MM.1S (cell line): ENCODE measurements at regions not wholly inside any gene's neighbourhood (a gene's known extent, or its start where the extent isn't known, plus 50 kb on each side); places are given as distances from the start of the nearest gene placed in this dataset.

Experiments used
- DNase-seq: peaks from one replicate; pipeline ENCODE4 v3.0.0-alpha.2; 2015
- H2AFZ ChIP-seq: fragments of 300-600 bp; sonication (generic); 2 replicates; pipeline ENCODE4 v1.6.0; 2016; ENCODE audit warnings: antibody characterized with exemption, low read length
- H3F3A ChIP-seq: fragments of 300-600 bp; sonication (generic); 2 replicates; pipeline ENCODE4 v1.6.1; 2016; ENCODE audit warnings: mild to moderate bottlenecking, antibody characterized with exemption, low read length, moderate library complexity, mixed read lengths; ENCODE audit not compliant: insufficient read depth
- H3K27ac ChIP-seq: fragments of 300-600 bp; sonication (generic); 2 replicates; pipeline ENCODE4 v1.5.1; 2016; ENCODE audit warnings: mild to moderate bottlenecking, low read length
- H3K27me3 ChIP-seq: fragments of 300-600 bp; sonication (generic); replicated peaks from 2 replicates; pipeline ENCODE4 v1.6.0; 2016; ENCODE audit warnings: low read length; ENCODE audit not compliant: insufficient read depth
- H3K36me3 ChIP-seq: fragments of 300-600 bp; sonication (generic); replicated peaks from 2 replicates; pipeline ENCODE4 v1.6.1; 2016; ENCODE audit warnings: mild to moderate bottlenecking, low read length, mixed read lengths; ENCODE audit not compliant: insufficient read depth
- H3K4me1 ChIP-seq: fragments of 300-600 bp; sonication (generic); 2 replicates; pipeline ENCODE4 v1.6.1; 2016; ENCODE audit warnings: low read length, mixed read lengths
- H3K4me2 ChIP-seq: fragments of 300-600 bp; sonication (generic); 2 replicates; pipeline ENCODE4 v1.6.0; 2016; ENCODE audit warnings: low read depth, low read length
- H3K4me3 ChIP-seq: fragments of 300-600 bp; sonication (generic); 2 replicates; pipeline ENCODE4 v1.5.1; 2016; ENCODE audit warnings: low read length, mixed read lengths
- H3K79me2 ChIP-seq: fragments of 300-600 bp; sonication (generic); 2 replicates; pipeline ENCODE4 v1.6.1; 2016; ENCODE audit warnings: mixed run types, low read length, mixed read lengths
- H3K9ac ChIP-seq: fragments of 300-600 bp; sonication (generic); 2 replicates; pipeline ENCODE4 v1.6.1; 2016; ENCODE audit warnings: low read length, mixed read lengths
- H3K9me2 ChIP-seq: fragments of 300-600 bp; sonication (generic); replicated peaks from 2 replicates; pipeline ENCODE4 v1.6.1; 2016; ENCODE audit warnings: mild to moderate bottlenecking, low read length, mixed read lengths; ENCODE audit not compliant: insufficient read depth
- H3K9me3 ChIP-seq: fragments of 300-600 bp; sonication (generic); replicated peaks from 2 replicates; pipeline ENCODE4 v1.6.1; 2016; ENCODE audit warnings: mild to moderate bottlenecking, low read length, mixed read lengths; ENCODE audit not compliant: insufficient read depth
- H4K20me1 ChIP-seq: fragments of 300-600 bp; sonication (generic); 2 replicates; pipeline ENCODE4 v1.6.1; 2016; ENCODE audit warnings: mild to moderate bottlenecking, low read length, moderate library complexity, mixed read lengths; ENCODE audit not compliant: insufficient read depth
- EZH2 ChIP-seq: fragments of 300-600 bp; sonication (generic); optimal IDR thresholded peaks from 2 replicates; pipeline ENCODE3; 2017; ENCODE audit warnings: low read depth, mild to moderate bottlenecking, antibody characterized with exemption, low read length, mixed read lengths
- EZH2phosphoT487 ChIP-seq: fragments of 300-600 bp; sonication (generic); IDR thresholded peaks from 2 replicates; pipeline ENCODE4 v1.6.1; 2018; ENCODE audit warnings: antibody characterized with exemption, low read length
- TF ChIP-seq, protein P1 (sequence below): fragments of 300-600 bp; sonication (generic); IDR thresholded peaks from 2 replicates; pipeline ENCODE4 v1.5.1; 2016; ENCODE audit warnings: antibody characterized with exemption, low read length, mixed read lengths

DNA sequence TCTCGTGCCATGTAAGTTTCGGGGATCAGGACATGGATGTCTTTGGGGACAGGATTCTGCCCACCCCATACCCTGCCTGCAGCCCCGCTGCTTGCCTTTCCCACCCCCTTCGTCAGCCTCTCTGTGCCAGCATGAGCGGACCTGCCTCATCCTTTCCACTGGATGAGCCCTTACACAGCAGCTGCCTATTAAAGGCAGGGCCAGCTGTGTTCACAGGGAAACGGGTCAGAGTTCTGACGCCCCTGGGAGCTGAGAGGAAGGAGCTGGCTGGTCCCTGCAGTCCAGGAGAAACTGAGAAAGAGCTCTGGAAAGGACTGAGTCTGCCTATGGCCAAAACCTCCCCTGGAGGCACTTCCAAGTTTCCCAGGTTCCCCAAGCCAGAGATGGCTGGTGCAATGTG lies 83.5 kb upstream of the NCOR2 start:
- no peaks in the 10 kb centered on the region for H3K27me3 ChIP-seq
- no peak overlapping the region for H3K9ac ChIP-seq
- H3K79me2 ChIP-seq = no peaks in the 10 kb centered on the region
- no peak for DNase-seq
- H3F3A ChIP-seq = no peaks in the 10 kb centered on the region
- no peak overlapping the region for H2AFZ ChIP-seq
- no peaks in the 10 kb centered on the region for H3K4me1 ChIP-seq
- H3K27ac ChIP-seq = no peak overlapping the region
- no peaks in the 10 kb centered on the region for H3K36me3 ChIP-seq
- no peaks in the 10 kb centered on the region for H3K9me3 ChIP-seq
- H3K4me3 ChIP-seq = no peak overlapping the region
- no peak for TF ChIP-seq EZH2phosphoT487
- no peak for TF ChIP-seq EZH2
- TF ChIP-seq, protein P1, sequence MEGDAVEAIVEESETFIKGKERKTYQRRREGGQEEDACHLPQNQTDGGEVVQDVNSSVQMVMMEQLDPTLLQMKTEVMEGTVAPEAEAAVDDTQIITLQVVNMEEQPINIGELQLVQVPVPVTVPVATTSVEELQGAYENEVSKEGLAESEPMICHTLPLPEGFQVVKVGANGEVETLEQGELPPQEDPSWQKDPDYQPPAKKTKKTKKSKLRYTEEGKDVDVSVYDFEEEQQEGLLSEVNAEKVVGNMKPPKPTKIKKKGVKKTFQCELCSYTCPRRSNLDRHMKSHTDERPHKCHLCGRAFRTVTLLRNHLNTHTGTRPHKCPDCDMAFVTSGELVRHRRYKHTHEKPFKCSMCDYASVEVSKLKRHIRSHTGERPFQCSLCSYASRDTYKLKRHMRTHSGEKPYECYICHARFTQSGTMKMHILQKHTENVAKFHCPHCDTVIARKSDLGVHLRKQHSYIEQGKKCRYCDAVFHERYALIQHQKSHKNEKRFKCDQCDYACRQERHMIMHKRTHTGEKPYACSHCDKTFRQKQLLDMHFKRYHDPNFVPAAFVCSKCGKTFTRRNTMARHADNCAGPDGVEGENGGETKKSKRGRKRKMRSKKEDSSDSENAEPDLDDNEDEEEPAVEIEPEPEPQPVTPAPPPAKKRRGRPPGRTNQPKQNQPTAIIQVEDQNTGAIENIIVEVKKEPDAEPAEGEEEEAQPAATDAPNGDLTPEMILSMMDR = no peak
- no peak overlapping the region for H3K4me2 ChIP-seq
- no peaks in the 10 kb centered on the region for H3K9me2 ChIP-seq
- no peaks in the 10 kb centered on the region for H4K20me1 ChIP-seq

DNA sequence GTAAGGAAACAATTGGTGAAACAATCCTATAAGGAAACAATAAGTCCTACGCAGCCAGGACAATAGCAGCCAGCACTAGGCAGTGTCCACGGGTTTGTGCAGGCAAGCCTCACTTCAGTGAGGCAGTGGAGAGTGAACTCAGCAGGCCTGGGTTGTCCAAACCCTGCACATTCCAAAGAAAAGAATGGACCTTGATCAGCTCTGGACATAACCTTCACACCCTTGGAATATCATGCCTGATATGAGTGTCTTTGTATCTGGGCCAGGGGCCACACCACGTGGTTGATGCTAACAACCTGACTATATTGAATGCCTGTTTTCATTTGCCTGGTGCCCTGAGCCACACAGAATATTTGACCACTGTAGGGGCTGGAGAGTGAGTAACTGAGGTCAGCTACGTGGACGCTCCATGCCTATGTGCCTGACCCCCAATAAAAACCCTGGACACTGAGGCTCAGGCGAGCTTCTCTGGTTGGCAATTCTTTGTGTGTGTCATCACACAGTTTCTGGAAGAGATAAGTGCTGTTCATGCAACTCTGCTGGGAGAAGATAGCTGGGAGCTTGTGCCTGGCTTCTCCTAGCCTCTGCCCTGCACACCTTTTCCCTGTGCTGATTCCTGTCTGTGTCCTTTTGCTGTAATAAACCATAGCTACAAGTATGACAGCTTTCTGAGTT lies 81.4 kb upstream of the NCOR2 start:
- Histone ChIP-seq H3K79me2 (no peaks in the 10 kb centered on the region), H3K4me2 (no peak overlapping the region), H4K20me1 (no peaks in the 10 kb centered on the region), H3K9ac (no peak overlapping the region), H3F3A (no peaks in the 10 kb centered on the region), H3K36me3 (no peaks in the 10 kb centered on the region), H3K27ac (no peak overlapping the region), H3K9me2 (no peaks in the 10 kb centered on the region), H3K27me3 (no peaks in the 10 kb centered on the region), H3K9me3 (no peaks in the 10 kb centered on the region), H3K4me3 (no peak overlapping the region), H2AFZ (no peak overlapping the region), H3K4me1 (no peaks in the 10 kb centered on the region)
- DNase-seq = no peak
- TF ChIP-seq EZH2 (no peak), EZH2phosphoT487 (no peak)
- TF ChIP-seq, protein P1 = no peak

DNA sequence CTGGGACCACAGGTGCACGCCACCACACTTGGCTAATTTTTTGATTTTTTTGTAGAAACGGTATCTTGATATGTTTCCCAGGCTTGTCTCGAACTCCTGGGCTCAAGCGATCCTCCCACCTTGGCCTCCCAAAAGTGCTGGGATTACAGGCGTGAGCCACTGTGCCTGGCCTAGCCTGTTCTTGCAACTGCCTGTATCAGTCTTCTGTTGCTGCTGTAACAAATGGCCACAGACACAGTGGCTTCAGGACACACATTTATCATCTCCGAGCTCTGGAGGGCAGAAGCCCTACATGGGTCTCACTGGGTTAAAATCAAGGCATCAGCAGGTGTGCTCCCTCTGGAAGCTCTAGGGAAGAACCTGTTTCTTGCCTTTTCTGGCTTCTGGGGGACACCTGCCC lies 79.9 kb upstream of the NCOR2 start:
- Histone ChIP-seq H3K4me1 (no peaks in the 10 kb centered on the region), H3K9ac (no peak overlapping the region), H3K36me3 (no peaks in the 10 kb centered on the region), H3K79me2 (no peaks in the 10 kb centered on the region), H3K27me3 (no peaks in the 10 kb centered on the region), H3K9me3 (no peaks in the 10 kb centered on the region), H4K20me1 (no peaks in the 10 kb centered on the region), H3F3A (no peaks in the 10 kb centered on the region), H3K9me2 (no peaks in the 10 kb centered on the region), H2AFZ (no peak overlapping the region), H3K4me2 (no peak overlapping the region), H3K4me3 (no peak overlapping the region), H3K27ac (no peak overlapping the region)
- DNase-seq = no peak
- TF ChIP-seq EZH2phosphoT487 = no peak
- TF ChIP-seq EZH2 = no peak
- TF ChIP-seq, protein P1 = no peak
